ENCODE measurements at regions not wholly inside any gene's neighbourhood (a gene's known extent, or its start where the extent isn't known, plus 50 kb on each side); places are given as distances from the start of the nearest gene placed in this dataset.
"Not testable (repeated sequence)": the region's sequence is repeated elsewhere in the genome, so short reads cannot be mapped to it uniquely, and the experiment has no call there.

DNA sequence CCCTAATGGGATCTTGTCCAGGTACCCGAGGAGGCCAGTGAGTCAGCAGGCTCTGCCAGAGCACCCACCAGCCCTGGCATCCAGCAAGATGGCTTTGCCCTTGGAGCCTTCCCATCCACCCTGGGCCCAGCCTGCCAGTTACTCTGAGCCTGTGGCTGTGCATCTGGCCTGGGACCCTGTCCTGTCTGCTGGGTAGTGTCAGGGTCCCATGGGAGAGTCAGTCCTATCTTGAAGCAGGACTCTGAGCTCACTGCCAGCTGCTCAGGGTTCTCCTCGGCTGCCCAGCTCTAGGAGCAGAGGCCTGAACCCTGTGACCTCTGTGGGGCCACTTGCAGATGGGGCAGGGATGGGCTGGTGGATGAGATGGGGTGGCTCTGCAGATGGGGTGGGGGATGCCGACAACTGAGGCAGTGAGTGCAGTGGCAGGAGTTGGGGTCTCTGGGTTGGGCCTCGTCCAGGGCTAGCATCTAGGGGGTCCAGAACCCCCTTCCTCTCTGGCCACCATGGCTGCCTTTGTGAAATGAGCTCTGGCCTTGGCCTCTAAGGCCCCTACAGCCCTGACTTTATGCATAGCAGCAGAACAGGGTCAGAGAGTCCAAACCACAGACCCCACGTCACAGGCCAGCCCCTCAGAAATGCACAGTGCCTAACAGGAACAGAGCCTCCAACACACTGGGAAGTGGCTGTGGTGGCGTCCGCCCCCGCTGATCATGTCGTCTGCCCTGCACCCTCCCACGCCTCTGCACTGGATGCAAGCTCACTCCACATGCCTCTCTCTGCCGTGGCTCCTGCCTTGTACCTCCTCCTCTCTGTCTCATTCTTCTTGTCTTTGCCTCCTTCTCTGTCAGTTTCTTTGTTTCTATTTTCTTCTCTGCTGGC, 88.1 kb upstream of the RET start:
- no peak for DNase-seq

DNA sequence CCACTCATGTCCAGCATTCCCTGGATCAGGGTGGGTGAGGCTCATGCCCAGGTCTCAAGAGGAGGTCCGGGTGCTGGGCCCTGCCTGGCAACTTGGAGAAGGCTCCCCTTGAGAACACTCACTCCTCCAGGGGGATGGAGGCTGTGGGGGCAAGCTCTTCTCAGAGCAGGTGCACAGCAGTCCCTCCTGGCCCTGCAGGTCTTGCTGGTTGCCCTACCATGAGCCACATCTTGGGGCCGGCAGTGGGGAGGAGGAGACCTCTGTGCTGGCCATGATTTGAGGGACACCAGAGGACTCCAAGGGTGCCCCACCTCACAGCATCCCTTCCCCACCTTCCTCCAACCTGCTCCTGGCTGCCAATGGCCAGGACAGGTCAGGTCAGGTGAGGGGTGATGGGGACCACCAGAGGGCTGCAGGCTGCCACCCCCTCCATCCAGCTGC, 87.4 kb upstream of the RET start:
- no peak for DNase-seq

DNA sequence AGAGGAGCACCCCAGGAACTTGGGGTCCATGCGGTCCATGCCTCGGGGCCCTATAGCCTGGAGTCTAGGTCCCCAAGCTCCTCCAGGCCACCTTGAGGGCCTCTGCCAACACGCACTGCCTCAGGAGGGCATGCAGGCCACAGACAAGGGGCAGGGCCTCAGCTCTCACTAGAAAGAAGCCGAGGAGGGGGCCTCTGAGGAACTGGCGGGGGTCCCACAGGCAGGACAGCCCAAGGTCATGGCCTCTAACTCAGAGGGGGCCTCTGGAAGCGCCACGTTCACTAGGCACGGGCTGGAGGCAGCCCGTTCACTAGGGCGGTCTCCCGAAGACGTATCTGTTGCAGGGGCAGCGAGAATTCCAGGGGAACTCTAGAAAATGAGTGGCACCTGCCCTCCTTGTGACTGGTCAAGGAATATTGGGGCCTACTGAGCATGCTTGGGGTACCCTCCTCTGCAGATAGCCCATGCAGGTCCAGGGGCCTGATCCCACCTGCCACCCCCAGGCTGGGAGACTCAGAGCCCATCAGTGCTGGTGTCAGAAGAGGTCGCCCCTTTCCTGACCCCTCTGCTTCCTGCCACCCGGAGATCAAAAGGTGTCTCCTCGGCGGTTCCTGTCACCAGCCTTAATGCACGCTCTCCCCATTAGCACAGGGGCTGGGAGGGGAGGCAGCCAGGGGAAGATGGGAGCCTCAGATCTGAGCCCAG, 86.7 kb upstream of the RET start:
- DNase-seq, result no peak

GRCh38 chr10:42990721-42991441, 86.0 kb upstream of the RET start:
- no peak for DNase-seq

DNA sequence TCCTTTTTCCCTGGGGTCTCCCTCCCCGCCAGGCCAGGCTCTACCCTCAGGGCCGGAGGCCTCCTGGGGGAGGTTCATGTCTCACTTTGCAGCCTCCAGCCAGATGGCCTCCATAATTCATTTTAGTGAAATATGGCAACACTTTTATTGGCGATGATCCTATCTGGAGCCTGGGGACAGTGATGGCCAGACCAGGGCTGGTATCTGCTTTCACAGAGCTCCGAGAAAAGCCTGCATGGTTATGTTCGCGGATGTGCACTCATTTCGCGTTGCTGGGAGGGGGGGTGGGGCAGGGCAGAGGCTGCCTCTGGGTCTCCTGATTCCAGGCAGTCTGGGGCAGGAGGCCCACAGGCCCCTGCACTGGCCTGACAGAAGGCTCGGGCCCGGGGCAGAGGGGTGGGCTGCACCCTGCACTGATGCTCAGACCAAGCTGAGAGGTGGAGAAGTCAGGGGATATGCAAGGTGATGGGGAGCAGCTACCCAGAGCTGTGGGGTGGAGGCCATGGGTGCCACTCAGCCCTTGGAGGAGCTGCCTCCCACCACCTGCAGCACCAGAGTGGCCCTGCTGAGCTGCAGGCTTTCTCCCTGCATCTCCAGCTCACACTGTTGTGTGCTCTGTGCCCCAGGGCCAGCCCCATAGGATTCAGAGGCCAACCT, 85.3 kb upstream of the RET start:
- DNase-seq, result no peak

DNA sequence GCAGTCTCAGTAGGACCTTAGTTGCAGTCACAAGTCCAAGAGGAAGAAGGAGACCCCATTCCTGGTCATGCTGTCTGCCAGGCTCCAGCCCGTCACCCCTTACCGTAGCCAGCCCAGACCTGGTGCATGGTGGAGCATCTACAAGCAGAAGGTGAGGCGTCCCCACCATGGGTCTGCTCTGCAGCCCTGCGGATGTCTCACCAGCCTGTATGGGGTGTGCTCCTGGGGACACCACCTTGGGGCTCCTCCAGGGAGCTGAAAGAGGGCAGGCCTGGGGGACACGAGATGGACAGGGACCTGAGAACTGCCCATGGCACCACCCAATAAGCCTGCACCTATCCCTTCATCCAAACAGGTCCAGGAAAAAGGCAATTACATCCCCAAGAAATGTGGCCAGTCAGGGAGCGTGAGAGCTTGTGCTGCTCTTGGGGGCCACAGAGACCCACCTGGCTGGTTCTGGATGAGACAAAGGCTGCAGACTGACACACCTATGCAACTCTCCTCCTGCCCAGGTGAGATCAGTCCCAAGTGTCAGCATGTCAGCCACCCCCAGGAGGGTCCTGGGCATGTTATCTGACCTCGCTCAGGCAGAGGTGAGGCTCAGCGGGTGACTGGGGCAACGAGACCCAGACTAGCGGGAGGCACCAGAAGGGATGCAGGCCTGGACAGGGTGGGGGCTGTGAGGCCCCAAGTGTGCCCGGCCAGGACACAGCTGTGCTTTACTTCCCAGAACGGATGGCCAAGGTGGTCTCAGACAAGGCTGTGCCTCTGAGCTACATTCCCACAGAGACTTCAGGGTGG, 84.5 kb upstream of the RET start:
- no peak for DNase-seq

DNA sequence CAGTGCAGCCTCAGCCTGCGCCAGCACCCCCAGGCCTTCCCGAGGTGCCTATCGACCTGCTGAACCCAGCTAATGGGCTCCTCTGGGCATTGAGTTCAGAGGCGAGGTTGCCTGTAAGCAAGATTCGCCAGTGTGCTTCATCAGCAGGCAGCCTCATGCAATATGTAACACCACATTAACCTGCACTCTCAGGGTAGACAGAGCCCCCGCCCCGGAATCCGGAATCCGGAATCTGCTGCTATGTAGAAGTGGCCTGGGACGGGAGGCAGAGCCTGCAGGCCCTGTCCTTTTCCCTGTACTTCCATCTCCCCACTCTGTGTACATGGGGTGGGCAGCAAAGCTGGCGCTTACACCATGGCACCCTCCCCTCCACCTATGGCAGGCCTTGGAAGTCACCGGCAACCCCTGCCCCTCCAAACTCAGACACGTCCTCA, 83.9 kb upstream of the RET start:
- DNase-seq, result no peak

- DNase-seq, result not testable (repeated sequence)
Measured at GRCh38 chr10:42994909-42995308, 82.0 kb upstream of the RET start.

DNA sequence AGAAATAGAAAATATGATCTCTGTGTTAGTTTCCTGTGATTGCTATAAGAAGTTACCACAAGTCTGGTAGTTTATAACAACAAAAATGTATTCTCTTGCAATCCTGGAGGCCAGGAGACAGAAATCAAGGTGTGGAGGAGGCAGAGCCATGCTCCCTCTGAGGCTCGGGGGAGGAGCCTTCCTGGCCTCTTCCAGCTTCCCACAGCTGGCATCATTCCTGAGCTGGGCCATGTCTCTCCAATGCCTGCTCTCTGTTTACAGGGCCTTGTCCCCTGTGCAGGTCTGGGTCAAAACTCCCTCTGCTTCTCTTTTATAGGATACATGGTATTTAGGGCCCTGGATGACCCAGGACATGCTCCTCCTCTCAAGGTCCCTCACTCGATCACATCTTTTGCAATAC, 81.3 kb upstream of the RET start:
- DNase-seq, result no peak

- no peak for DNase-seq
Measured at GRCh38 chr10:42996588-42996987, 80.3 kb upstream of the RET start.

- DNase-seq, result no peak
Measured at GRCh38 chr10:42997151-42997848, 79.6 kb upstream of the RET start.

DNA sequence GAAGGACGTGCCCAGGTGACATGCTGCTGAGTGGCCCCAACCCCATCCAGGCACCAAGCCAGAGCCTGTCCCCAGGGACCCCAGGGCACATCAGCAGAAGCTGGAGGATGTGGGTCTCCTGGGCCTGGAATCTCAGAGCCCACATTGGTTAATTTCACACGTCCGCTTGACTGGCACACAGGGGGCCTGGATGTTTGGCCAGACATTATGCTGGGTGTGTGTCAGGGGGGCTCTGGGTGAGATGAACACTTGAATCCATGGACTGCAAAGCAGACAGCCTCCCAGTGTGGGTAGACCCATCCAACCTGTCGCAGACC, 79.1 kb upstream of the RET start:
- no peak for DNase-seq

DNA sequence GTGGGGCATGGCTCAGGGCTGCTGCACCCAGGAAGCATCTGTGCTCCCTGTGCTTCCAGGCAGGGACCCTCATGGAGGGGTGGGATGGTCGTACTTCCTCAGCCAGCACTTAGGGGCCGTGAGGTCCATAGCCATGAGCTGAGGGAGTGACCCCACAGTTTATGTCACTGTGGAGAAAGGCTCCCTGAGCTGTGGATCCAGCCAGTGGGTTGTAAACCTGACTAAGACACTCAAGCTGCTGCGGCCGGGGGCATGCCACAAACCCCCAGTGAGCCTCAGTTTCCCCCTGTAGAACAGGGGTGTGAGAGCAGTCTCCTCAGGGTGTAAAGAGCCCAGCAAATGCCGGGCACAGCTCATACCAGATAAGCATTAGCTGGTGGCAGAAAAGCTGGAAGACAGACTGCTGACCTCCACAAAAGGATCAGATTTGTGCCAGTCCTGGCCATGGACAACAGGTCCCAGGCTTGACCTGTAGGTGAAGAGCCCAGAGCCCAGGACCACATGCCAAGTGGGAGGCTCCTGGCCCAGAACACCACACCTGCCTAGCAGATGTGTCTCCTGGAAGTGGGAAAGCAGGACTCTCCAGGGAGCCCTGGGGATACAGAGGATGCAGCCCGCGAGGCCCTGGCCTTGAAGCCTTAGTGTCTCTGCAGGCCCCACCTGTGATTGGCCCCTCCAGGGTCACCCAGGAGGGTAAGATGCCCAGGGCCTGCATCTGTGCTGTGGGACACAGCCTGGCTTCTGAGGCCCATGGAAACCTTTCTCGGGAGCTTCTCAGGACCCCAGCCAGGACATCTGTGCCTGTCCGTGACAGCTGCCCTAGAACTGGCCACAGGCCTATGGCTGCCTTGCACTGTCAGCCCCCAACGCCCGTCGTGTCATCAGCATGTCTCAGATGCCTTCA, 78.1 kb upstream of the RET start:
- DNase-seq, result no peak

GRCh38 chr10:42999385-43000020, 77.4 kb upstream of the RET start:
- no peak for DNase-seq

GRCh38 chr10:43000021-43000411, 76.9 kb upstream of the RET start:
- no peak for DNase-seq

DNA sequence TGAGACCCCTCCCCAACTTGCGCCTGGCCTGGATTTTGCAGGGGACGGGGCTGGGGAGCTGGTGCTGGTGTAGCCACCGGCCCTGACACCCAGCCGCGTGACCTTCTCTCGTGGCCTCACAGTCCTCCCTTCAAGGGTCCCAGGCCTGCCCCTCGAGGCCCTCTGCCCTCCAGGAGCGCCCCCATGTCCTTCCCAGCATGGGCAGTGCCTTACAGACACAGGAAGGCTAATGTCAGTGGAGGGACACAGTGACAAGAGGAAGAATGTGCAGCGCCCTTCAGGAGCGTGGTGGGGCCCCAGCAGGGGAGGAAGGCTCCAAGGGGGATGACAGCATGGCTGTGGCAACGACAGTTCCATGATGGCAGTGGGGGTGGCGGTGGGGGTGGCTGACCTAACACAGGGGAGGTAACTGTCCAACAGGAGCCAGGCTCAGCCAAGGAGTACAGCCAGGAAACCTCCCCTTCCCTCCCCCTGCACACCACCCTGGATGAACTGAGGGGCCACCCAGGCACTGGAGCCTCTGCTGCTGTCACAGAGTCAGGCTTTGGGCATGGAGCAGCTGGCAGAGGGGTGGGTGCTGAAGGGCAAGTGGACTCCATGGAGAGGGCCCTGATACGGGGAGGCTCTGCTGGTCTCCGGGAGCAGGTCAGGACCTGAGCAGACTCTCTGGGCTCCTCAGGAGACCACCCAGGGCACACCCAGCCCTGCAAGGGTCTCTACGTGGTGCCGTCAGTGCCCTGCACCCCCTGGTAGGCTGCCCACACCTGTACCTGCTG, 76.0 kb upstream of the RET start:
- no peak for DNase-seq

- DNase-seq, result no peak
Measured at GRCh38 chr10:43001427-43001795, 75.5 kb upstream of the RET start.

DNA sequence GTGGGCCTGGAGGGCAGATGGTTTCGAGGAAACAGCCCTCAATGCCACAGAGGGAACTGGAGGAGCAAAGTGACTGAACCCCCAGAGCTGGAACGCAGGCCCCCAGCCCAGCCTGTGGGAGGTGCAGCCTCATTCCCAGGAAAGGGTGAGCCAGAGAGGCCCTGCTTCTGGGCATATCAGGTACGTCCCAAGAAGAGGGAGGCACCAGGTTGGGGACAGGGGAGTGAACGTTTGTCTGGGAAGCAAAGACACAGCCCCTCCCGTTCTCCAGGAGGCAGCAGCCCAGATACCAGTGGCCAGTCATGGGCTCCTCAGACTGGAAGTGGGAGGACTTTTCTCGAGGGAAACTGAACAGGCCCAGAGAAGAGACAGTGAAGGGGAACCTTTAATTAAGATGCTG, 74.3 kb upstream of the RET start:
- no peak for DNase-seq

- no peak for DNase-seq
Measured at GRCh38 chr10:43006490-43006889, 70.4 kb upstream of the RET start.

Measured in NCI-H510A (cell line).